SK-N-MC (cell line): ENCODE measurements at regions not wholly inside any gene's neighbourhood (a gene's known extent, or its start where the extent isn't known, plus 50 kb on each side); places are given as distances from the start of the nearest gene placed in this dataset.

Experiments
- DNase-seq: peaks from one replicate; pipeline ENCODE4 v3.0.0-alpha.2; 2011; ENCODE audit warnings: low read depth, low spot score
- H3K27ac ChIP-seq: fragments of 200-600 bp; sonication (generic); 2 replicates; pipeline ENCODE4 v1.5.1; 2016; ENCODE audit warnings: mixed run types
- H3K36me3 ChIP-seq: fragments of 200-600 bp; sonication (generic); 2 replicates; pipeline ENCODE4 v1.6.1; 2017; ENCODE audit warnings: antibody characterized with exemption, low read length, mixed read lengths; ENCODE audit not compliant: insufficient read depth
- H3K4me3 ChIP-seq: fragments of 200-600 bp; sonication (generic); 2 replicates; pipeline ENCODE4 v1.5.1; 2016
- H3K9ac ChIP-seq: fragments of 200-600 bp; sonication (generic); 2 replicates; pipeline ENCODE4 v1.8.0; 2017; ENCODE audit warnings: mixed run types, mixed read lengths; ENCODE audit not compliant: insufficient read length
- H3K9me3 ChIP-seq: fragments of 200-600 bp; sonication (generic); 2 replicates; pipeline ENCODE4 v1.6.1; 2017; ENCODE audit warnings: low read depth, mild to moderate bottlenecking, antibody characterized with exemption, low read length, moderate library complexity, mixed read lengths
- EZH2 ChIP-seq: fragments of 200-600 bp; sonication (generic); IDR thresholded peaks from one replicate; pipeline ENCODE4 v1.6.1; 2017; ENCODE audit warnings: antibody characterized with exemption
- FOXP2 ChIP-seq: optimal IDR thresholded peaks from 2 replicates; pipeline ENCODE3; 2011; ENCODE audit warnings: mild to moderate bottlenecking, moderate library complexity; ENCODE audit not compliant: insufficient read depth; ENCODE audit errors: extremely low read length, control extremely low read depth
- POLR2AphosphoS5 ChIP-seq: IDR thresholded peaks from 2 replicates; pipeline ENCODE4 v1.6.1; 2012; ENCODE audit warnings: mild to moderate bottlenecking, low read depth, low read length, borderline replicate concordance

DNA sequence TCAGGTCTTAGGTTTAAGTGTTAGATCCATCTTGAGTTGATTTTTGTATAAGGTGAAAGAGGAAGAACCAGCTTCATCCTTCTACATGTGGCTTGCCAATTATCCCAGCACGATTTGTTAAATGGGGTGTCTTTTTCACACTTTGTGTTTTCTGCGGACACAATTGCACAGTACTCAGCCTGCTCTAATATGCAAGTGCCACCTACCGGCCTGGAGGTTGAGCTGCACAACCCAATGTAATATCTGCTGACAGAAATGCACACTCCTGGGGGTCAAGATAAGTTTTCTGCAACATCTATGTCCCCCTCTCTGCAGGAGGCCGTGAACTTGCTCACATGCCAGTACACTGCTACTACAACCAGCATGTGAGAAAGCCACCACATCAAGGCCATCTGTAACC, 791.9 kb upstream of the ROBO1 start:
- no peak overlapping the region for H3K9ac ChIP-seq
- no peaks in the 10 kb centered on the region for H3K9me3 ChIP-seq
- TF ChIP-seq POLR2AphosphoS5 (no peak), EZH2 (no peak), FOXP2 (no peak)
- H3K27ac ChIP-seq, result no peak overlapping the region
- H3K36me3 ChIP-seq, result no peaks in the 10 kb centered on the region
- H3K4me3 ChIP-seq, result no peak overlapping the region
- no peak for DNase-seq

DNA sequence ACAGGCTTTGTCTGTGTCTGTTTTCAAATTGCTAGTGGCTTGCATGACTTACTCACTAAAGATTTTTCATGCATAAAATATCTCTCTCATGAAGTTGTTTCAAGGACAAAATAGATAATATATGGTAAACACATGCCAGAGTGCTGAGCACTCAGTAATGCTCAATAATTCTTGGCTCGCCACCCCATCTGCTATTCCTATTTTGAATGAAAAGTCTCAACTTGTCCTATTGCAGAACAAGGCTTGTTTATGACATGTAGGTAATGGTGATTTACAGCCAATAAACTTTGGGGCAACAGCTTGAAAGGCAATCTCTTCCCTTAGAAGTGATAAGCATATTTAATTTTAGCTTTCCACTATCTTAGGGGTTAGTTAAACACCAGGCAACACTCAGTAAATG, 789.0 kb upstream of the ROBO1 start:
- TF ChIP-seq POLR2AphosphoS5, result no peak
- no peak for TF ChIP-seq EZH2
- TF ChIP-seq FOXP2, result no peak
- no peak overlapping the region for H3K27ac ChIP-seq
- no peaks in the 10 kb centered on the region for H3K36me3 ChIP-seq
- no peak overlapping the region for H3K4me3 ChIP-seq
- DNase-seq, result no peak
- H3K9ac ChIP-seq, result no peak overlapping the region
- H3K9me3 ChIP-seq, result no peaks in the 10 kb centered on the region

DNA sequence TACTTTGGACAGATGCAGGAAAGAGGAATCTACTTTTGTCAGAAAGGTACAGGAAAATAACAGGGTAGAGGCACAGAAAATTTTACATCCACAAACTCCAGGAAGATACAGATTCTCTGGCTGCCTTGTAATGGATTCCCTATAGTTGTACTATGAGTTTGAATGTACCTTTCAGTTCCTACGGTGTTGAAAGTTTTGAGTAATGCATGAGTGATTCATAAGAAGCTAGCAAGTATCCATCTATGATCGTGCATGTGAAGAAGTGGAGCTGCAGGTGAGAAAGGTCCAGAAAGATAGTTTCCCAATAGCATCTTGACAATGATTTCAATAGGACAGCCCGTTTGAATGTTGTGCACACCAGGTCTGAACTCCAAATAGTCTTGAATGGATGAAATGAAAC, 786.5 kb upstream of the ROBO1 start:
- Histone ChIP-seq H3K9ac (no peak overlapping the region), H3K27ac (no peak overlapping the region), H3K9me3 (no peaks in the 10 kb centered on the region), H3K36me3 (no peaks in the 10 kb centered on the region), H3K4me3 (no peak overlapping the region)
- DNase-seq, result no peak
- no peak for TF ChIP-seq FOXP2
- TF ChIP-seq EZH2, result no peak
- no peak for TF ChIP-seq POLR2AphosphoS5

DNA sequence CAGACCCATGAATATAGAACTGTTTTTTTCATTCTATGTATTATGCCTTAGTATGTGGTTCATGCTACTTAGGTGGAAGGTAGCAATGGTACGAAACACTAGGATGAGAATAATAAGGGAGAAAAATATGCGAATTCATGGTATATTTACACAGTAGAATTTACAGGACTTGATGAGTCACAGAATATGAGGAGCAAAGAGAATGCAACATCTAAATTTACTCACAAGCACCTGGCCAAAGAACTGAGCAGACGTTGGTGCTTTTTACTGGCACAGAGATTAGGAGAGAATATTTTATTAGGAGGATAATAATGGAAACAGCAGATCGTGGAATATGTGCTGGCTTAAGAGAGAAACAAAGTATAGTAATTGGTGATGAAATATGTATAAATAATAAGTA, 785.4 kb upstream of the ROBO1 start:
- TF ChIP-seq EZH2 (no peak), POLR2AphosphoS5 (no peak), FOXP2 (no peak)
- Histone ChIP-seq H3K4me3 (no peak overlapping the region), H3K9ac (no peak overlapping the region), H3K27ac (no peak overlapping the region), H3K9me3 (no peaks in the 10 kb centered on the region), H3K36me3 (no peaks in the 10 kb centered on the region)
- DNase-seq, result no peak

DNA sequence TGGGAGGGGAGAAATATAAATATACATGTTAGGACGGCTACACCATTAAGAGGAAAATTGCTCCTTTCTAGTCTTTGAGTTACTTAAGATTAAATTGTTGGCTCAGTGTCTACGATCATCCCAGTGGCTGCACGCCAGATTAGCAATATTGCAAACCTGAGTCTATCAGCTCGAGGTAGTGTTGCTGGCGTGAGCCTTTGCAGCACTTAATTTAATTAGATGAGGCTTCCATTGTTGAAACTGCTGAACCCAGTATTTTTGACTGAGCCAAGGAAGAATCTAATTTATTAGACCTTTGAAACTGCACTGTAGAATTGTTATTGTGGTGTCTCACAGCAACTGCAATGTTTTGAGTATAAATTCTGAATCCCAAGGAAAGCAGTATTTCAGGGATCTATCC, 782.4 kb upstream of the ROBO1 start:
- H3K27ac ChIP-seq, result no peak overlapping the region
- H3K4me3 ChIP-seq, result no peak overlapping the region
- no peaks in the 10 kb centered on the region for H3K36me3 ChIP-seq
- no peak for TF ChIP-seq POLR2AphosphoS5
- TF ChIP-seq EZH2, result no peak
- no peak for TF ChIP-seq FOXP2
- peak; percentile 12 for DNase-seq
- H3K9me3 ChIP-seq, result no peaks in the 10 kb centered on the region
- no peak overlapping the region for H3K9ac ChIP-seq

DNA sequence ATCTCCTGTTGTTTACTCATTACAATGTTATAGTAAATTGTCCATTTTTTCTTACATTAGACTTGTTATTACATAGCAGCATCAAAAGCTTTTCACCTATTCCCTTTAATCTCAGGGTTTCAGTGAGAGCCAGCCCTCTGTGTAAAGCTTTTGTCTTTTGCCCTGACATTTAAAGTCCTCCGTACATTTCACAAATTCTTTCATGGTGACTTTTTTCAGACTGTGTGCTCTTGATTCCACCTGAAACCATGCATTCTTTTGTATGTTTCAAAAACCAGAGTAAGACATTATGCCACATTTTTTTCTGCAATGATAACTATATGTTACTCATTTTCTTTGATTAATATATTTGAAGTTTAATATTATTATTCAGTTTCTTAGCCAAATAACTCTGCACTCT, 781.4 kb upstream of the ROBO1 start:
- TF ChIP-seq EZH2 (no peak), FOXP2 (no peak), POLR2AphosphoS5 (no peak)
- Histone ChIP-seq H3K36me3 (no peaks in the 10 kb centered on the region), H3K4me3 (no peak overlapping the region), H3K9me3 (no peaks in the 10 kb centered on the region), H3K27ac (no peak overlapping the region), H3K9ac (no peak overlapping the region)
- no peak for DNase-seq

DNA sequence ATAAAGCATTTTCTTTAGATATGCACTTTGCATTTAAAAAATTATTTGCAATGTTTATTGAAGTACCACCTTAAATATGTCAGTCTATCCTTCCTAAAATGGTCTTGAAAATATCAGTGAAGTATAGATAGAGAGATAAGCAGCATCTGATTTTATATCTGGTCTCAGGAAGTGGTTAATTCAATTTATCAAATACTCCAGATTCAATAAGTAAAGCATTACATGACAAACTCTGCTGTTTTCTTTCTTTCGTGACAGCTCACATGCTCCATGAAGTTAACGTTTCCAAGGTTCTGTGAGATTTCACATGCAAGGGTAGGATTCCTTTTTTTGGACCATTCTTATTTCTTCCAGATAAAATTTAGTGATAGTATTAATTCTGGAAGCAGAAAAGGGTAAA, 775.4 kb upstream of the ROBO1 start:
- no peak overlapping the region for H3K27ac ChIP-seq
- no peak for DNase-seq
- no peaks in the 10 kb centered on the region for H3K36me3 ChIP-seq
- no peaks in the 10 kb centered on the region for H3K9me3 ChIP-seq
- no peak overlapping the region for H3K4me3 ChIP-seq
- H3K9ac ChIP-seq, result no peak overlapping the region
- TF ChIP-seq FOXP2, result no peak
- no peak for TF ChIP-seq EZH2
- no peak for TF ChIP-seq POLR2AphosphoS5

DNA sequence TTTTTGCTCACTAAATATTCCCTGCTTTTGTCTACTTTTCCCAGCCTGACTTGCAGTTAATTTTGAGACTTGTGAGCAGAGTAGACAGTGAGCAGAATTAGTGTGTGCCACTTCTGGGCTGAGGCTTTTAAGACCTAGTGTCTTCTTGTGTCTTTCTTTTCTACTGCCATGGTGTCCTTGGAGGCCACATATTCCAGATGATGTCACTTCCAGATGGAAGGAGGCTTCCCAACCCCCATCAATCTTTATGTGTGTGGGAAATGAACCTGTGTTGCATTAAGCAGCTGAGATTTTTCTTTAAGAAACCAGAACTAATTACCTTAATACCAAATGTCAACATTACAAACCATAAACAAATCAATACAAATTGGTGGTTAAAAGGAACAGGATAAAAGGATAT, 774.7 kb upstream of the ROBO1 start:
- TF ChIP-seq FOXP2 (no peak), POLR2AphosphoS5 (no peak), EZH2 (no peak)
- Histone ChIP-seq H3K9ac (no peak overlapping the region), H3K27ac (no peak overlapping the region), H3K9me3 (no peaks in the 10 kb centered on the region), H3K4me3 (no peak overlapping the region), H3K36me3 (no peaks in the 10 kb centered on the region)
- DNase-seq, result no peak

DNA sequence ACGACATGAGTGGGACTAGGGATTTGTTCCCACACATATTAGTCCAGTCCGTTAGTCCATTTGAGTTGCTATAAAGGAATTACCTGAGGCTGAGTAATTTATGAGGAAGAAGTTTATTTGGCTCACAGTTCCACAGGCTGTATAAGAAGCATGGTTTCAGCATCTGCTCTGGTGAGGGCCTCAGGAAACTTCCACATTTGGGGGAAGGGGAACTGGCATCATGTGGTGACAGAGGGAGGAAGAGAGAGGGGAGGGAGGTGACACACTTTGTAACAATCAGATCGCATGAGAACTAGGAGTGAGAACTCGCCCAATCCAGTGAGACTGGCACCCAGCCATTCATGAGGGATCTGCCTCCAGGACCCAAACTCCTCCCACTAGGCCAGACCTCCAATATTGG, 769.9 kb upstream of the ROBO1 start:
- H3K27ac ChIP-seq, result no peak overlapping the region
- TF ChIP-seq FOXP2, result no peak
- H3K9ac ChIP-seq, result no peak overlapping the region
- no peaks in the 10 kb centered on the region for H3K9me3 ChIP-seq
- H3K4me3 ChIP-seq, result no peak overlapping the region
- no peak for DNase-seq
- H3K36me3 ChIP-seq, result no peaks in the 10 kb centered on the region

DNA sequence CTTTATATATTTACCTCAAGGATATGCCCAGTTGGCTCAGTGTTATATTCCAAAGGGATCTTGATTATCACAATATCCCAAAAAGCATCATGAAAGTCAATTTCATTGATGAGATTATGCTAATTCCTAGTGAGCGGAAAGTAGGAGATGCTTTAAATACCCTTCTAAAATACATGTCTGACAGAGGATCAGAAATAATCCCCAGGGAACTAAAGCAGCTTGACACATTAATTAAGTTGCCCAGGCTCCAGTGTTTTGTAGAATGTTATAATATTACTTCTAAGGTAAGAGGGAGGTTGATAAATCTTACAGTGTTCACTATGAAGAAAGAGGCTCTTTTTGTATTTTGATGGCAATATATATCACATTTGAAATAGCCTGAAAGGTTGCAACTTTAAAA, 767.5 kb upstream of the ROBO1 start:
- Histone ChIP-seq H3K36me3 (no peaks in the 10 kb centered on the region), H3K27ac (no peak overlapping the region), H3K9me3 (no peaks in the 10 kb centered on the region), H3K4me3 (no peak overlapping the region), H3K9ac (no peak overlapping the region)
- no peak for TF ChIP-seq POLR2AphosphoS5
- DNase-seq, result no peak
